K562 (cell line): ENCODE measurements at regions not wholly inside any gene's neighbourhood (a gene's known extent, or its start where the extent isn't known, plus 50 kb on each side); places are given as distances from the start of the nearest gene placed in this dataset.

Source experiments
- CAMTA2 ChIP-seq: fragments of 250-450 bp; sonication (Bioruptor Pico); conservative IDR thresholded peaks from 2 replicates; pipeline ENCODE4 v1.5.1; 2022
- CEBPZ ChIP-seq: fragments of 150-350 bp; IDR thresholded peaks from 2 replicates; pipeline ENCODE4 v1.6.1; 2014; ENCODE audit warnings: low read depth, mild to moderate bottlenecking, low read length, borderline replicate concordance
- CTBP1 ChIP-seq: fragments of 450-650 bp; IDR thresholded peaks from 2 replicates; pipeline ENCODE4 v1.6.1; 2016; ENCODE audit warnings: borderline replicate concordance
- CTCF ChIP-seq, 3 experiments: IDR thresholded peaks in 2 of 3; conservative IDR thresholded peaks in 1 of 3; 2 replicates each; pipeline ENCODE4 v1.5.1; 2011 to 2012; ENCODE audit warnings: low read length in 3 of 3, mild to moderate bottlenecking in 3 of 3, control low read depth in 2 of 3, improper control_type of control experiment in 1 of 3, inconsistent platforms in 1 of 3, low read depth in 1 of 3, mixed read lengths in 1 of 3, moderate library complexity in 1 of 3; ENCODE audit not compliant: insufficient read depth in 2 of 3
- E2F4 ChIP-seq: sonication (generic); formaldehyde crosslinking; IDR thresholded peaks from 2 replicates; pipeline ENCODE4 v1.8.0; 2022; ENCODE audit warnings: mild to moderate bottlenecking, low read depth, missing genetic modification reagents
- EZH2 ChIP-seq: IDR thresholded peaks from 2 replicates; pipeline ENCODE4 v1.6.1; 2012; ENCODE audit warnings: low read depth, mild to moderate bottlenecking, inconsistent platforms, low read length, borderline replicate concordance
- SIX5 ChIP-seq, 2 experiments: IDR thresholded peaks; 2 replicates each; pipeline ENCODE4 v1.6.1; 2011; ENCODE audit warnings: low read length in 2 of 2, borderline replicate concordance in 1 of 2, low read depth in 1 of 2, mild to moderate bottlenecking in 1 of 2, moderate library complexity in 1 of 2; ENCODE audit not compliant: insufficient read depth in 1 of 2
- SMC3 ChIP-seq: conservative IDR thresholded peaks from 2 replicates; pipeline ENCODE4 v1.6.1; 2011; ENCODE audit warnings: low read depth, low read length, improper control_type of control experiment; ENCODE audit not compliant: insufficient read depth
- STAT5B ChIP-seq: fragments of 250-450 bp; sonication (Bioruptor Pico); IDR thresholded peaks from 2 replicates; pipeline ENCODE4 v1.8.0; 2021; ENCODE audit warnings: mild to moderate bottlenecking, inconsistent platforms
- TEAD1 ChIP-seq, 2 experiments: fragments of 450-650 bp in 1 of 2; sonication (generic) in 1 of 2; formaldehyde crosslinking; IDR thresholded peaks; 2 replicates each; pipeline versions ENCODE4 v1.4.0 to v1.8.0; 2020 to 2022; ENCODE audit warnings: mild to moderate bottlenecking in 2 of 2, missing genetic modification reagents in 1 of 2
- ZEB2 ChIP-seq: fragments of 450-650 bp; IDR thresholded peaks from 2 replicates; pipeline ENCODE4 v1.6.1; 2016
- TF ChIP-seq, protein P1 (sequence below), 2 experiments: fragments of 450-650 bp in 1 of 2; IDR thresholded peaks; 2 replicates each; pipeline ENCODE4 v1.6.1; 2011 to 2017; ENCODE audit warnings: low read depth in 2 of 2, antibody characterized with exemption in 1 of 2, borderline replicate concordance in 1 of 2, low read length in 1 of 2, mild to moderate bottlenecking in 1 of 2, mixed read lengths in 1 of 2; ENCODE audit not compliant: control insufficient read depth in 1 of 2

- TF ChIP-seq EZH2, result no peak
- TF ChIP-seq STAT5B, result no peak
- no peak for TF ChIP-seq SMC3
- no peak for TF ChIP-seq CTCF (IDR thresholded peaks at IDR 0.05 in 2 of 3, conservative IDR thresholded peaks at IDR 0.05 in 1 of 3; ENCODE audit: insufficient read depth in 2 of 3, low read depth in 1 of 3, low read length in 3 of 3)
- TF ChIP-seq SIX5 (IDR thresholded peaks at IDR 0.05; ENCODE audit: borderline replicate concordance in 1 of 2, insufficient read depth in 1 of 2, low read depth in 1 of 2, low read length in 2 of 2), result no peak
- no peak for TF ChIP-seq ZEB2
- TF ChIP-seq E2F4 (CRISPR knock-in tag), result no peak
- TF ChIP-seq, protein P1, sequence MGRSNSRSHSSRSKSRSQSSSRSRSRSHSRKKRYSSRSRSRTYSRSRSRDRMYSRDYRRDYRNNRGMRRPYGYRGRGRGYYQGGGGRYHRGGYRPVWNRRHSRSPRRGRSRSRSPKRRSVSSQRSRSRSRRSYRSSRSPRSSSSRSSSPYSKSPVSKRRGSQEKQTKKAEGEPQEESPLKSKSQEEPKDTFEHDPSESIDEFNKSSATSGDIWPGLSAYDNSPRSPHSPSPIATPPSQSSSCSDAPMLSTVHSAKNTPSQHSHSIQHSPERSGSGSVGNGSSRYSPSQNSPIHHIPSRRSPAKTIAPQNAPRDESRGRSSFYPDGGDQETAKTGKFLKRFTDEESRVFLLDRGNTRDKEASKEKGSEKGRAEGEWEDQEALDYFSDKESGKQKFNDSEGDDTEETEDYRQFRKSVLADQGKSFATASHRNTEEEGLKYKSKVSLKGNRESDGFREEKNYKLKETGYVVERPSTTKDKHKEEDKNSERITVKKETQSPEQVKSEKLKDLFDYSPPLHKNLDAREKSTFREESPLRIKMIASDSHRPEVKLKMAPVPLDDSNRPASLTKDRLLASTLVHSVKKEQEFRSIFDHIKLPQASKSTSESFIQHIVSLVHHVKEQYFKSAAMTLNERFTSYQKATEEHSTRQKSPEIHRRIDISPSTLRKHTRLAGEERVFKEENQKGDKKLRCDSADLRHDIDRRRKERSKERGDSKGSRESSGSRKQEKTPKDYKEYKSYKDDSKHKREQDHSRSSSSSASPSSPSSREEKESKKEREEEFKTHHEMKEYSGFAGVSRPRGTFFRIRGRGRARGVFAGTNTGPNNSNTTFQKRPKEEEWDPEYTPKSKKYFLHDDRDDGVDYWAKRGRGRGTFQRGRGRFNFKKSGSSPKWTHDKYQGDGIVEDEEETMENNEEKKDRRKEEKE (IDR thresholded peaks at IDR 0.05; ENCODE audit: borderline replicate concordance in 1 of 2, control insufficient read depth in 1 of 2, low read depth in 2 of 2, low read length in 1 of 2), result no peak
- TF ChIP-seq CAMTA2 (CRISPR knock-in tag), result no peak
- TF ChIP-seq TEAD1 (CRISPR knock-in tag; IDR thresholded peaks at IDR 0.05), result no peak
- no peak for TF ChIP-seq CEBPZ
- no peak for TF ChIP-seq CTBP1
Measured at GRCh38 chr2:234708717-234709116, 211.8 kb upstream of the ARL4C start.
